ELR (cell line): ENCODE measurements at regions not wholly inside any gene's neighbourhood (a gene's known extent, or its start where the extent isn't known, plus 50 kb on each side); places are given as distances from the start of the nearest gene placed in this dataset.

Experiments used
- DNase-seq: peaks from one replicate; pipeline ENCODE4 v3.0.0-alpha.2; 2015; ENCODE audit warnings: low read depth

- no peak for DNase-seq
Measured at GRCh38 chr11:27215471-27216269, 147.3 kb downstream of the CCDC34 start.

GRCh38 chr11:27214713-27215112 is 148.3 kb downstream of the CCDC34 start:
- no peak for DNase-seq

GRCh38 chr11:27213232-27213660 is 149.8 kb downstream of the CCDC34 start:
- peak; percentile 89 for DNase-seq

GRCh38 chr11:27212248-27212780 is 150.7 kb downstream of the CCDC34 start:
- DNase-seq: no peak

GRCh38 chr11:27211370-27212127 is 151.5 kb downstream of the CCDC34 start:
- DNase-seq: peak; percentile 20

GRCh38 chr11:27210531-27210930 is 152.5 kb downstream of the CCDC34 start:
- no peak for DNase-seq

- peak; percentile 94 for DNase-seq
Measured at GRCh38 chr11:27209562-27210005, 153.4 kb downstream of the CCDC34 start.

GRCh38 chr11:27208846-27209245 is 154.2 kb downstream of the CCDC34 start:
- no peak for DNase-seq

GRCh38 chr11:27207025-27207650 is 155.9 kb downstream of the CCDC34 start:
- DNase-seq: no peak

- no peak for DNase-seq
Measured at GRCh38 chr11:27205779-27206570, 157.0 kb downstream of the CCDC34 start.

GRCh38 chr11:27205250-27205649 is 157.8 kb downstream of the CCDC34 start:
- DNase-seq: no peak

- DNase-seq: peak; percentile 52
Measured at GRCh38 chr11:27204529-27204928, 158.5 kb downstream of the CCDC34 start.

- no peak for DNase-seq
Measured at GRCh38 chr11:27203077-27203647, 159.9 kb downstream of the CCDC34 start.

- DNase-seq: peak; percentile 51
Measured at GRCh38 chr11:27201454-27202302, 161.1 kb downstream of the BBOX1 start.

GRCh38 chr11:27200779-27201453 is 160.3 kb downstream of the BBOX1 start:
- no peak for DNase-seq

GRCh38 chr11:27196203-27196897 is 155.7 kb downstream of the BBOX1 start:
- DNase-seq: no peak

GRCh38 chr11:27195837-27196202 is 155.2 kb downstream of the BBOX1 start:
- no peak for DNase-seq

GRCh38 chr11:27194976-27195375 is 154.4 kb downstream of the BBOX1 start:
- no peak for DNase-seq
